ENCODE measurements at regions not wholly inside any gene's neighbourhood (a gene's known extent, or its start where the extent isn't known, plus 50 kb on each side); places are given as distances from the start of the nearest gene placed in this dataset.

- TF ChIP-seq POLR2A (IDR thresholded peaks at IDR 0.05) (no peak), CTCF (IDR thresholded peaks at IDR 0.05) (no peak)
- Histone ChIP-seq H3K9me3 (no peaks in the 10 kb centered on the region), H3K36me3 (no peaks in the 10 kb centered on the region), H3K4me3 (replicated peaks in 1 of 3) (no peak overlapping the region), H3K4me1 (no peaks in the 10 kb centered on the region), H3K27ac (no peak overlapping the region), H3K27me3 (no peaks in the 10 kb centered on the region)
- DNase-seq: no peak
- 80 to 87% methylated on average over 1 of the region's 1 CpG for WGBS, 2 donors
- intact Hi-C loops (cut with DNase I): no loop called here
Measured at GRCh38 chr7:19437446-19437845, 271.4 kb downstream of the POLR1F start.

GRCh38 chr7:19427944-19428343 is 280.9 kb downstream of the POLR1F start:
- Histone ChIP-seq H3K4me3 (replicated peaks in 1 of 3) (no peak overlapping the region), H3K27me3 (no peaks in the 10 kb centered on the region), H3K27ac (no peak overlapping the region), H3K4me1 (no peaks in the 10 kb centered on the region), H3K36me3 (no peaks in the 10 kb centered on the region), H3K9me3 (no peaks in the 10 kb centered on the region)
- WGBS, 2 donors: 58 to 68% methylated on average over 3 of the region's 3 CpGs
- intact Hi-C loops (cut with DNase I): no loop called here
- DNase-seq: no peak
- TF ChIP-seq CTCF (IDR thresholded peaks at IDR 0.05): no peak
- no peak for TF ChIP-seq POLR2A (IDR thresholded peaks at IDR 0.05)

- Histone ChIP-seq H3K4me3 (replicated peaks in 1 of 3) (no peak overlapping the region), H3K27me3 (no peaks in the 10 kb centered on the region), H3K4me1 (no peaks in the 10 kb centered on the region), H3K9me3 (no peaks in the 10 kb centered on the region), H3K36me3 (no peaks in the 10 kb centered on the region), H3K27ac (no peak overlapping the region)
- WGBS, 2 donors: 71 to 79% methylated on average over 1 of the region's 1 CpG
- TF ChIP-seq POLR2A (IDR thresholded peaks at IDR 0.05) (no peak), CTCF (IDR thresholded peaks at IDR 0.05) (no peak)
- intact Hi-C loops (cut with DNase I): no loop called here
- no peak for DNase-seq
Measured at GRCh38 chr7:19421861-19422260, 276.6 kb upstream of the FERD3L start.

- 87 to 90% methylated on average over 2 of the region's 2 CpGs for WGBS, 2 donors
- TF ChIP-seq POLR2A (IDR thresholded peaks at IDR 0.05) (no peak), CTCF (IDR thresholded peaks at IDR 0.05) (no peak)
- no peak for DNase-seq
- Histone ChIP-seq H3K9me3 (no peaks in the 10 kb centered on the region), H3K4me1 (no peaks in the 10 kb centered on the region), H3K27me3 (no peaks in the 10 kb centered on the region), H3K4me3 (replicated peaks in 1 of 3) (no peak overlapping the region), H3K36me3 (no peaks in the 10 kb centered on the region), H3K27ac (no peak overlapping the region)
- intact Hi-C loops (cut with DNase I): no loop called here
Measured at GRCh38 chr7:19417231-19417630, 272.0 kb upstream of the FERD3L start.

- 65 to 81% methylated on average over 2 of the region's 2 CpGs for WGBS, 2 donors
- H3K36me3 ChIP-seq: no peaks in the 10 kb centered on the region
- H3K27ac ChIP-seq: no peak overlapping the region
- no peaks in the 10 kb centered on the region for H3K9me3 ChIP-seq
- no peak for DNase-seq
- no peak overlapping the region for H3K4me3 ChIP-seq (replicated peaks in 1 of 3)
- no peaks in the 10 kb centered on the region for H3K27me3 ChIP-seq
- H3K4me1 ChIP-seq: no peaks in the 10 kb centered on the region
- TF ChIP-seq CTCF (IDR thresholded peaks at IDR 0.05) (no peak), POLR2A (IDR thresholded peaks at IDR 0.05) (no peak)
- intact Hi-C loops (cut with DNase I): no loop called here
Measured at GRCh38 chr7:19415123-19415522, 269.9 kb upstream of the FERD3L start.
